Mesodermal cell (in vitro differentiated cells): ENCODE measurements at regions not wholly inside any gene's neighbourhood (a gene's known extent, or its start where the extent isn't known, plus 50 kb on each side); places are given as distances from the start of the nearest gene placed in this dataset.
"Not testable (repeated sequence)": the region's sequence is repeated elsewhere in the genome, so short reads cannot be mapped to it uniquely, and the experiment has no call there.

ENCODE experiments used
- H3K27ac ChIP-seq: 2 replicates; pipeline ENCODE4 v1.7.0; 2013; ENCODE audit warnings: mild to moderate bottlenecking, low read depth, low read length, moderate library complexity; ENCODE audit not compliant: severe bottlenecking
- H3K36me3 ChIP-seq: 2 replicates; pipeline ENCODE4 v1.7.1; 2013; ENCODE audit warnings: mild to moderate bottlenecking, low read length, moderate library complexity; ENCODE audit not compliant: control insufficient read depth, insufficient read depth
- H3K4me1 ChIP-seq: one replicate; pipeline ENCODE4 v1.7.1; 2013; ENCODE audit warnings: mild to moderate bottlenecking, low read length; ENCODE audit not compliant: insufficient read depth, control insufficient read depth, poor library complexity, severe bottlenecking
- H3K4me3 ChIP-seq: 2 replicates; pipeline ENCODE4 v1.7.0; 2013; ENCODE audit warnings: low read length, control low read depth, mild to moderate bottlenecking; ENCODE audit not compliant: insufficient read depth, poor library complexity, severe bottlenecking; ENCODE audit errors: extremely low read depth
- H3K9me3 ChIP-seq: 2 replicates; pipeline ENCODE4 v1.7.1; 2013; ENCODE audit warnings: mild to moderate bottlenecking, low read length, moderate library complexity; ENCODE audit not compliant: control insufficient read depth
- WGBS, 2 experiments: methylation state at CpG; one replicate each; pipeline ENCODE4 v1.1.5; 2013; ENCODE audit warnings: missing lambda C conversion rate in 2 of 2; ENCODE audit not compliant: insufficient coverage in 2 of 2; 5-methylcytosine and 5-hydroxymethylcytosine counted together

DNA sequence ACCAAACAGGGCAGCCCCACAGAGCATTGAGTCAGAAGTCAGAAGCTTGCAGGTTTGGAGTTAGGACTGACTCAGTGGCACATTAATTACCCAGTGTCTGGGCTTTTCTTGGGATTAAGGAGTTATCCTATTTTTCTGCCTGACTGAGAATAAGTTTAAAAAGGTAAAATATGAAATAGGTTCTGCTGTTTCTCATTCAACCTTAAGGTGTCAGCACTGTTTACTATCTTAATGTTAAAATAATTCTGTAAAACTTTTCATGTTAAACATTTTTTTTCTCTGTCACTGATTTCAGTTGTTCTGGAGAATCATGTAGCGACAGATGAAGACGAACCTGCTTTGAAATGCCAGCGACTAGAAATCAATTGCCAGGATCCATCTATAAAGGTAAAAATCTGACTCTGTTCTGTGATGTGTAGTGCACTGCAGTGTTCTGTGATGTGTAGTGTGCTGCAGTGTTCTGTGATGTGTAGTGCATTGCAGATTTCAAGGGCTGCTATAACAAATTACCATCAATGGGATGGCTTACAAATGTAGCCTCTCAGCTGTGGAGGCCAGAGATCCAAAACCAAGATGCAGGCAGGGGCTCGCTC, 128.0 kb downstream of the LAT start:
- H3K36me3 ChIP-seq = no peaks in the 10 kb centered on the region
- H3K9me3 ChIP-seq = no peaks in the 10 kb centered on the region
- peaks cover 2% of the 10 kb centered on the region for H3K4me1 ChIP-seq
- H3K4me3 ChIP-seq = no peak overlapping the region
- WGBS, 2 experiments = 93 to 100% methylated on average over 1 of the region's 4 CpGs
- no peak overlapping the region for H3K27ac ChIP-seq

- 87 to 92% methylated on average over 6 to 8 of the region's 8 CpGs for WGBS, 2 experiments
- not testable (repeated sequence) for H3K27ac ChIP-seq
Measured at GRCh38 chr16:29111901-29112680, 127.2 kb downstream of the LAT start.

GRCh38 chr16:29111421-29111820, 126.6 kb downstream of the LAT start:
- WGBS, 2 experiments = 100% methylated on average over 3 of the region's 5 CpGs
- Histone ChIP-seq H3K9me3 (no peaks in the 10 kb centered on the region), H3K4me3 (no peak overlapping the region), H3K4me1 (peaks cover 2% of the 10 kb centered on the region), H3K36me3 (no peaks in the 10 kb centered on the region), H3K27ac (no peak overlapping the region)

More at GRCh38 chr16:29111901-29112680, 127.2 kb downstream of the LAT start:
- H3K9me3 ChIP-seq, H3K4me3 ChIP-seq, H3K4me1 ChIP-seq, H3K36me3 ChIP-seq: not testable (repeated sequence)

DNA sequence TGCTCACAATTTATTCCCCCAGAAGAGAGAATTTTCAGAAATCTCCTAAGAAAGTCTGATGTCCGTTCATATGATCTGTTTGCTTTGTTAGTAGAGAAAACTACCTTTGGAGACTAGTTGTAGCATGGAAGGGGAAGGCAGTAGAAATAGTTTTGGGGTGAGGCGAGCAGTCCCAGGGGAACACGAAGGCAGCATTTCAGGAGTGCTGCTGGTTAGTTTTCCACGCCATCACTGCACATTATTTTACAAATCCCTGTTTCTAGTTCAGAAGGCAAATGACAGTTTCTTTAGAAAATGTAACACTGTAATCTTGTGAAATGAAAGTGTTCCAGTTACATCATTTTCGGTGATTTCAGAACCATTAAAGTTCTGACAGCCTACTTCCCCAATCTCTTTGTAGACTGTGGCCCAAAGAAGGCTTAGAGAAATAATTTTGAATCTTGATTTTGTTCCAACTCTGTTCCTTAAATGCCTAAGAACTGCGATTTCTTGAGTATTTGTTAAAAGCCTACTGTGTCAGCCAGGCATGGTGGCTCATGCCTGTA, 123.8 kb downstream of the LAT start:
- not testable (repeated sequence) for H3K4me3 ChIP-seq
- WGBS, 2 experiments = no CpG with 5 or more reads among the region's 6 CpGs

GRCh38 chr16:29107299-29107698, 122.4 kb downstream of the LAT start:
- no peaks in the 10 kb centered on the region for H3K9me3 ChIP-seq
- no peaks in the 10 kb centered on the region for H3K36me3 ChIP-seq
- H3K4me3 ChIP-seq = no peak overlapping the region
- H3K27ac ChIP-seq = no peak overlapping the region
- H3K4me1 ChIP-seq = no peaks in the 10 kb centered on the region
- WGBS, 2 experiments = 11 to 15% methylated on average over 10 to 21 of the region's 21 CpGs

More for the DNA sequence above, 123.8 kb downstream of the LAT start:
- not testable (repeated sequence) for H3K4me1 ChIP-seq, H3K36me3 ChIP-seq, H3K9me3 ChIP-seq, H3K27ac ChIP-seq

- H3K4me1 ChIP-seq, H3K27ac ChIP-seq, H3K9me3 ChIP-seq, H3K36me3 ChIP-seq, H3K4me3 ChIP-seq: not testable (repeated sequence)
- 100% methylated on average over 1 of the region's 8 CpGs; no CpG with 5 or more reads in 1 of the 2 experiments for WGBS, 2 experiments
Measured at GRCh38 chr16:29106259-29106908, 121.5 kb downstream of the LAT start.

DNA sequence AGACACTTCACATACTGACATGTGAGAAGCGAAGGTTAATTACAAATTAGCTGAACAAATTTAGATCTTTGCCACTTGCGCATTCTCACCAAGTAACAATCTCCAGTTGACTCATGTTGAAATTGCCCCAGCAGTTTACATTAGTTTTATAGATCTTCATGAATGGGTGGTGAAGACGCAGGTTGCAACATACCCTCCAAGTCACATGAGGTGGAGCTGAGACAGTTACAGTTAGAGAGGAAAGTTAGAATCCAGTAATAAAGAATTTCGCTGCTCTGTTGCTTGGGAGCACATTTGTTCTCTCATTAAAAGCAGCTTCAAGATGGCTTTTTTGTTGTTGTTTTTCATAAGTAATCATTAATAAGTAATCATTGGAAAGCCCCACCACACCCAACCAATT, 119.7 kb downstream of the LAT start:
- 100% methylated on average over 1 of the region's 4 CpGs; no CpG with 5 or more reads in 1 of the 2 experiments for WGBS, 2 experiments

GRCh38 chr16:29097965-29098364, 113.1 kb downstream of the LAT start:
- H3K9me3 ChIP-seq, H3K4me1 ChIP-seq, H3K36me3 ChIP-seq, H3K4me3 ChIP-seq, H3K27ac ChIP-seq: not testable (repeated sequence)
- no CpG with 5 or more reads among the region's 3 CpGs for WGBS, 2 experiments

More for the DNA sequence above, 119.7 kb downstream of the LAT start:
- H3K27ac ChIP-seq, H3K9me3 ChIP-seq, H3K4me1 ChIP-seq, H3K36me3 ChIP-seq, H3K4me3 ChIP-seq: not testable (repeated sequence)

GRCh38 chr16:29094729-29095624, 110.1 kb downstream of the LAT start:
- H3K4me3 ChIP-seq, H3K27ac ChIP-seq, H3K36me3 ChIP-seq, H3K9me3 ChIP-seq, H3K4me1 ChIP-seq: not testable (repeated sequence)
- no CpG with 5 or more reads among the region's 13 CpGs for WGBS, 2 experiments

DNA sequence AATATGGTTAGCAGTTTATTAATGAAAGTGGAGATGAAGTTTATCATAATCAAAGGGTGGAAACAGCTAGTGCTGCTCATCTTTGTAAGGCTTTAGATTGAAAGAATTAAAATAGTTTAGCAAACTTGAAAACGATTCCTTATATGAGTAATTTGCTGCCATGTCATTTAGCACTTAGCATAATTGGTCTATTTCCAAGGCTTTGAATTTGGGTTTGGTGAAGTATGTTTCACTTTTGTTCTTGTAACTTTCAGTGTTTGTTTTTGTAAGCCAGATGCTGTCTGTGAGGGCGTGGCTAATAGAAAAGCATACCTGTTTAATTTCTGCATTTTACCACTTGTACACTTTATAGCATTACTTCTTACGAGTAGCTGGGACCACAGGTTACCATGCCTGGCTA, 109.5 kb downstream of the LAT start:
- H3K4me3 ChIP-seq, H3K4me1 ChIP-seq, H3K9me3 ChIP-seq, H3K36me3 ChIP-seq, H3K27ac ChIP-seq: not testable (repeated sequence)
- no CpG with 5 or more reads among the region's 3 CpGs for WGBS, 2 experiments
